ENCODE measurements at regions not wholly inside any gene's neighbourhood (a gene's known extent, or its start where the extent isn't known, plus 50 kb on each side); places are given as distances from the start of the nearest gene placed in this dataset.

DNA sequence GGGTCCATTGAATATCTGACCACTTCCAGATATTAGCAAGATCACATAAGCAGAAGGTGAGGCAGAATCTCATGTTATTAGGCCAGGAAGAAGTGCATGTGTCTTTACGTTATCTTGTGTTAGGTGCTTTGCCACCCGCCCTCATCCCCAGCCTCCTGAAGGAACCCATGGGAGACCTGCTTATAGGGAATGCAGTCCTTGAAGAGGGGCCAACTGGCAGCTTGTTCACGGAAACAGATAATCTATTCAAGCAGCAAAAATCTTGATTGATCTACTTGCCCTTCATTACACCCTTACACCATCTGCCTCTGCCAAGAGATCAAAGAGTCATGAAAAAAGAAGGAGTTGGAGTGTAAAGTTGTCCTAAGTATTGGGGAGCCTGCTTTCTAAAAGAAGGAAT lies 576.4 kb downstream of the HTR1B start:
- H3K27ac ChIP-seq (ENCODE audit: low read length) = no peak overlapping the region
- DNase-seq = no peak

GRCh38 chr6:76885861-76886301 lies 577.4 kb downstream of the HTR1B start:
- Histone ChIP-seq H3K36me3 (ENCODE audit: insufficient read depth, low read length) (no peaks in the 10 kb centered on the region), H3K27ac (ENCODE audit: low read length) (no peak overlapping the region), H3K4me1 (ENCODE audit: insufficient read depth, low read length) (no peaks in the 10 kb centered on the region), H3K4me2 (ENCODE audit: insufficient read depth, low read length) (no peak overlapping the region), H3K27me3 (ENCODE audit: insufficient read depth, low read length, poor library complexity) (no peaks in the 10 kb centered on the region), H3K9me3 (ENCODE audit: insufficient read depth, low read length, severe bottlenecking) (no peaks in the 10 kb centered on the region), H3K4me3 (ENCODE audit: low read depth in 1 of 2, low read length in 2 of 2) (no peak overlapping the region), H3K79me2 (ENCODE audit: insufficient read depth, low read length) (no peaks in the 10 kb centered on the region), H3K9ac (ENCODE audit: low read depth, low read length) (no peak overlapping the region), H4K20me1 (ENCODE audit: insufficient read depth, low read length) (no peaks in the 10 kb centered on the region), H2AFZ (ENCODE audit: low read depth, low read length) (no peak overlapping the region)
- TF ChIP-seq CTCF (IDR thresholded peaks at IDR 0.05; ENCODE audit: borderline replicate concordance, extremely low read depth, low read length, poor library complexity, severe bottlenecking) = no peak
- no peak for TF ChIP-seq EZH2 (IDR thresholded peaks at IDR 0.05; ENCODE audit: borderline replicate concordance, low read depth, low read length, severe bottlenecking)
- DNase-seq (no peak), ATAC-seq (ENCODE audit: insufficient read depth, low read depth) (no peak)

More for the DNA sequence above, 576.4 kb downstream of the HTR1B start:
- Histone ChIP-seq H3K4me3 (ENCODE audit: low read depth in 1 of 2, low read length in 2 of 2) (no peak overlapping the region), H3K9ac (ENCODE audit: low read depth, low read length) (no peak overlapping the region), H3K4me2 (ENCODE audit: insufficient read depth, low read length) (no peak overlapping the region), H3K36me3 (ENCODE audit: insufficient read depth, low read length) (no peaks in the 10 kb centered on the region), H3K79me2 (ENCODE audit: insufficient read depth, low read length) (no peaks in the 10 kb centered on the region), H4K20me1 (ENCODE audit: insufficient read depth, low read length) (no peaks in the 10 kb centered on the region), H2AFZ (ENCODE audit: low read depth, low read length) (no peak overlapping the region), H3K27me3 (ENCODE audit: insufficient read depth, low read length, poor library complexity) (no peaks in the 10 kb centered on the region), H3K9me3 (ENCODE audit: insufficient read depth, low read length, severe bottlenecking) (no peaks in the 10 kb centered on the region), H3K4me1 (ENCODE audit: insufficient read depth, low read length) (no peaks in the 10 kb centered on the region)
- ATAC-seq (ENCODE audit: insufficient read depth, low read depth) = no peak
- no peak for TF ChIP-seq EZH2 (IDR thresholded peaks at IDR 0.05; ENCODE audit: borderline replicate concordance, low read depth, low read length, severe bottlenecking)
- no peak for TF ChIP-seq CTCF (IDR thresholded peaks at IDR 0.05; ENCODE audit: borderline replicate concordance, extremely low read depth, low read length, poor library complexity, severe bottlenecking)

- Histone ChIP-seq H3K4me3 (ENCODE audit: low read depth in 1 of 2, low read length in 2 of 2) (no peak overlapping the region), H3K9me3 (ENCODE audit: insufficient read depth, low read length, severe bottlenecking) (no peaks in the 10 kb centered on the region), H4K20me1 (ENCODE audit: insufficient read depth, low read length) (no peaks in the 10 kb centered on the region), H3K27ac (ENCODE audit: low read length) (no peak overlapping the region), H3K36me3 (ENCODE audit: insufficient read depth, low read length) (no peaks in the 10 kb centered on the region), H2AFZ (ENCODE audit: low read depth, low read length) (no peak overlapping the region), H3K79me2 (ENCODE audit: insufficient read depth, low read length) (no peaks in the 10 kb centered on the region), H3K4me2 (ENCODE audit: insufficient read depth, low read length) (no peak overlapping the region), H3K9ac (ENCODE audit: low read depth, low read length) (no peak overlapping the region), H3K27me3 (ENCODE audit: insufficient read depth, low read length, poor library complexity) (no peaks in the 10 kb centered on the region), H3K4me1 (ENCODE audit: insufficient read depth, low read length) (no peaks in the 10 kb centered on the region)
- ATAC-seq (ENCODE audit: insufficient read depth, low read depth) = no peak
- DNase-seq = no peak
- TF ChIP-seq CTCF (IDR thresholded peaks at IDR 0.05; ENCODE audit: borderline replicate concordance, extremely low read depth, low read length, poor library complexity, severe bottlenecking) (no peak), EZH2 (IDR thresholded peaks at IDR 0.05; ENCODE audit: borderline replicate concordance, low read depth, low read length, severe bottlenecking) (no peak)
Measured at GRCh38 chr6:76881414-76881813, 581.9 kb downstream of the HTR1B start.

All from DND-41 (cell line).